GM13976 (cell line): ENCODE measurements at regions not wholly inside any gene's neighbourhood (a gene's known extent, or its start where the extent isn't known, plus 50 kb on each side); places are given as distances from the start of the nearest gene placed in this dataset.
A peak's percentile ranks its signal among the peaks of the same experiment; 100 is the strongest.

Source experiments
- DNase-seq: peaks from one replicate; pipeline ENCODE4 v3.0.0; 2012; ENCODE audit warnings: low spot score
- CTCF ChIP-seq: IDR thresholded peaks from 2 replicates; pipeline ENCODE4 v1.5.1; 2012; ENCODE audit warnings: borderline replicate concordance, mild to moderate bottlenecking; ENCODE audit not compliant: insufficient read depth; ENCODE audit errors: extremely low read depth, missing control alignments, control extremely low read depth
- in situ Hi-C: fragments of 300-500 bp; cut with MboI; formaldehyde crosslinking; loops from one replicate; pipeline ENCODE4 v1.12.0; 2022; ENCODE audit warnings: low sequenced_read_pairs, mixed read lengths, inconsistent platforms; ENCODE audit not compliant: unreplicated experiment

GRCh38 chr7:110076194-110076593, 1014.7 kb upstream of the LRRN3 start:
- TF ChIP-seq CTCF = no peak
- no peak for DNase-seq
- in situ Hi-C loops = no loop called here

- no peak for DNase-seq
- no peak for TF ChIP-seq CTCF
- in situ Hi-C loops = no loop called here
Observed at GRCh38 chr7:110084181-110084807, 1006.6 kb upstream of the LRRN3 start.

GRCh38 chr7:110090110-110090820, 1000.7 kb upstream of the LRRN3 start:
- TF ChIP-seq CTCF = no peak
- DNase-seq = peak; percentile 27
- in situ Hi-C loops = no loop called here

- in situ Hi-C loops = no loop called here
- TF ChIP-seq CTCF = no peak
- no peak for DNase-seq
Observed at GRCh38 chr7:110095372-110096052, 995.4 kb upstream of the LRRN3 start.

- no peak for TF ChIP-seq CTCF
- DNase-seq = no peak
- in situ Hi-C loops = no loop called here
Observed at GRCh38 chr7:110104243-110104642, 986.7 kb upstream of the LRRN3 start.

GRCh38 chr7:110105307-110105706, 985.6 kb upstream of the LRRN3 start:
- in situ Hi-C loops = no loop called here
- no peak for TF ChIP-seq CTCF
- no peak for DNase-seq
